Ishikawa (cell line): ENCODE measurements at regions not wholly inside any gene's neighbourhood (a gene's known extent, or its start where the extent isn't known, plus 50 kb on each side); places are given as distances from the start of the nearest gene placed in this dataset.

Source experiments
- CREB1 ChIP-seq: IDR thresholded peaks from 2 replicates; pipeline ENCODE4 v1.6.1; 2012; ENCODE audit warnings: low read depth
- EGR1 ChIP-seq: IDR thresholded peaks from 2 replicates; pipeline ENCODE4 v1.6.1; 2012
- EP300 ChIP-seq: IDR thresholded peaks from 2 replicates; pipeline ENCODE4 v1.6.1; 2012; ENCODE audit warnings: borderline replicate concordance
- MAX ChIP-seq: IDR thresholded peaks from 2 replicates; pipeline ENCODE4 v1.6.1; 2012
- RAD21 ChIP-seq: IDR thresholded peaks from 2 replicates; pipeline ENCODE4 v1.6.1; 2012; ENCODE audit warnings: low read depth
- REST ChIP-seq: IDR thresholded peaks from 2 replicates; pipeline ENCODE4 v1.6.1; 2012; ENCODE audit warnings: low read depth, mild to moderate bottlenecking
- TAF1 ChIP-seq: IDR thresholded peaks from 2 replicates; pipeline ENCODE4 v1.6.1; 2012; ENCODE audit warnings: low read depth, mild to moderate bottlenecking
- TEAD4 ChIP-seq: IDR thresholded peaks from 2 replicates; pipeline ENCODE4 v1.6.1; 2012
- YY1 ChIP-seq: IDR thresholded peaks from 2 replicates; pipeline ENCODE4 v1.6.1; 2012; ENCODE audit warnings: low read depth
- ZBTB7A ChIP-seq: IDR thresholded peaks from 2 replicates; pipeline ENCODE4 v1.6.1; 2012; ENCODE audit warnings: low read depth

- no peak for TF ChIP-seq MAX
- TF ChIP-seq ZBTB7A = no peak
- no peak for TF ChIP-seq EP300
- TF ChIP-seq CREB1 = no peak
- TF ChIP-seq REST = no peak
- TF ChIP-seq EGR1 = no peak
- no peak for TF ChIP-seq TAF1
- TF ChIP-seq YY1 = no peak
- TF ChIP-seq TEAD4 = no peak
- no peak for TF ChIP-seq RAD21
Observed at GRCh38 chr3:30518872-30519271, 87.5 kb upstream of the TGFBR2 start.
